Lower lobe of right lung (tissue), 2 donors: ENCODE measurements at regions not wholly inside any gene's neighbourhood (a gene's known extent, or its start where the extent isn't known, plus 50 kb on each side); places are given as distances from the start of the nearest gene placed in this dataset.

Source experiments
- ATAC-seq, 2 donors: fragments of 200-7000 bp; cut with Tn5 transposase; one replicate each; pipeline ENCODE4 v1.9.1; 2020 to 2022; ENCODE audit warnings: mild to moderate bottlenecking in 2 of 2, moderate library complexity in 2 of 2
- DNase-seq: peaks from one replicate; pipeline ENCODE4 v3.0.0-alpha.2; 2020
- H3K27ac ChIP-seq: fragments of 200-600 bp; one replicate; pipeline ENCODE4 v1.8.0; 2022
- H3K27me3 ChIP-seq: fragments of 200-600 bp; one replicate; pipeline ENCODE4 v1.8.0; 2022; ENCODE audit warnings: low read depth
- H3K36me3 ChIP-seq: fragments of 200-600 bp; one replicate; pipeline ENCODE4 v1.8.0; 2022; ENCODE audit warnings: mild to moderate bottlenecking
- H3K4me1 ChIP-seq: fragments of 200-600 bp; one replicate; pipeline ENCODE4 v1.8.0; 2022
- H3K4me3 ChIP-seq: fragments of 200-600 bp; one replicate; pipeline ENCODE4 v1.8.0; 2022; ENCODE audit warnings: mild to moderate bottlenecking
- H3K9me3 ChIP-seq: fragments of 200-600 bp; one replicate; pipeline ENCODE4 v1.8.0; 2022
- CTCF ChIP-seq: fragments of 200-600 bp; IDR thresholded peaks from one replicate; pipeline ENCODE4 v1.8.0; 2022; ENCODE audit warnings: antibody characterized with exemption, mild to moderate bottlenecking
- intact Hi-C: fragments of 100-400 bp; cut with DNase I; formaldehyde crosslinking; loops from one replicate; pipeline ENCODE4 v1.11.0; 2022
- donor health status: DM: no; HTN: yes; CAD: no; lungs with severe emphysema.

GRCh38 chr3:178170698-178171535 is 365.3 kb upstream of the KCNMB2 start:
- no peaks in the 10 kb centered on the region for H3K9me3 ChIP-seq
- H3K4me3 ChIP-seq = no peak overlapping the region
- H3K36me3 ChIP-seq = no peaks in the 10 kb centered on the region
- no peak for DNase-seq
- no peak for TF ChIP-seq CTCF
- no peaks in the 10 kb centered on the region for H3K27me3 ChIP-seq
- H3K27ac ChIP-seq = no peak overlapping the region
- intact Hi-C loops = no loop called here
- ATAC-seq = peak; percentile 56 to 67
- peaks cover 7% of the 10 kb centered on the region for H3K4me1 ChIP-seq

- no peaks in the 10 kb centered on the region for H3K27me3 ChIP-seq
- intact Hi-C loops = no loop called here
- no peaks in the 10 kb centered on the region for H3K36me3 ChIP-seq
- ATAC-seq = no peak
- H3K4me3 ChIP-seq = no peak overlapping the region
- H3K27ac ChIP-seq = no peak overlapping the region
- H3K9me3 ChIP-seq = no peaks in the 10 kb centered on the region
- DNase-seq = no peak
- peaks cover 7% of the 10 kb centered on the region for H3K4me1 ChIP-seq
- TF ChIP-seq CTCF = no peak
Measured at GRCh38 chr3:178172121-178172520, 364.1 kb upstream of the KCNMB2 start.

GRCh38 chr3:178174201-178174915 is 361.9 kb upstream of the KCNMB2 start:
- ATAC-seq (no peak), DNase-seq (no peak)
- no peak for TF ChIP-seq CTCF
- H3K9me3 ChIP-seq = no peaks in the 10 kb centered on the region
- no peaks in the 10 kb centered on the region for H3K36me3 ChIP-seq
- H3K4me3 ChIP-seq = no peak overlapping the region
- peaks cover 7% of the 10 kb centered on the region for H3K4me1 ChIP-seq
- intact Hi-C loops = no loop called here
- no peaks in the 10 kb centered on the region for H3K27me3 ChIP-seq
- no peak overlapping the region for H3K27ac ChIP-seq

GRCh38 chr3:178181088-178181487 is 355.1 kb upstream of the KCNMB2 start:
- no peak for ATAC-seq
- no peak for TF ChIP-seq CTCF
- intact Hi-C loops = no loop called here

GRCh38 chr3:178181784-178182183 is 354.5 kb upstream of the KCNMB2 start:
- ATAC-seq = no peak
- no peak for TF ChIP-seq CTCF
- intact Hi-C loops = no loop called here
- no peak overlapping the region for H3K4me3 ChIP-seq
- no peaks in the 10 kb centered on the region for H3K4me1 ChIP-seq
- DNase-seq = no peak
- H3K9me3 ChIP-seq = no peaks in the 10 kb centered on the region
- H3K27me3 ChIP-seq = no peaks in the 10 kb centered on the region
- H3K27ac ChIP-seq = no peak overlapping the region
- H3K36me3 ChIP-seq = no peaks in the 10 kb centered on the region

More at GRCh38 chr3:178181088-178181487, 355.1 kb upstream of the KCNMB2 start:
- H3K9me3 ChIP-seq = no peaks in the 10 kb centered on the region
- H3K27ac ChIP-seq = no peak overlapping the region
- no peaks in the 10 kb centered on the region for H3K36me3 ChIP-seq
- H3K27me3 ChIP-seq = no peaks in the 10 kb centered on the region
- no peaks in the 10 kb centered on the region for H3K4me1 ChIP-seq
- H3K4me3 ChIP-seq = no peak overlapping the region
- no peak for DNase-seq
